Glutamatergic neuron (in vitro differentiated cells): ENCODE measurements at regions not wholly inside any gene's neighbourhood (a gene's known extent, or its start where the extent isn't known, plus 50 kb on each side); places are given as distances from the start of the nearest gene placed in this dataset.

Experiments used
- DNase-seq: peaks from one replicate; pipeline ENCODE4 v3.0.0; 2022
- H3K27ac Mint-ChIP-seq: one replicate; pipeline ENCODE4 v1.8.0; 2020; ENCODE audit warnings: mild to moderate bottlenecking, mixed read lengths, inconsistent platforms; ENCODE audit not compliant: unreplicated experiment
- H3K27me3 Mint-ChIP-seq: one replicate; pipeline ENCODE4 v1.8.0; 2020; ENCODE audit warnings: mild to moderate bottlenecking, moderate library complexity, mixed read lengths, inconsistent platforms; ENCODE audit not compliant: unreplicated experiment
- H3K36me3 Mint-ChIP-seq: one replicate; pipeline ENCODE4 v1.8.0; 2020; ENCODE audit warnings: mild to moderate bottlenecking, mixed read lengths, inconsistent platforms; ENCODE audit not compliant: unreplicated experiment
- H3K4me1 Mint-ChIP-seq: one replicate; pipeline ENCODE4 v1.8.0; 2020; ENCODE audit warnings: mild to moderate bottlenecking, low read depth, mixed read lengths, inconsistent platforms; ENCODE audit not compliant: unreplicated experiment
- H3K4me3 Mint-ChIP-seq: one replicate; pipeline ENCODE4 v1.8.0; 2020; ENCODE audit warnings: mild to moderate bottlenecking, mixed read lengths, inconsistent platforms; ENCODE audit not compliant: unreplicated experiment
- H3K9me3 Mint-ChIP-seq: one replicate; pipeline ENCODE4 v1.8.0; 2020; ENCODE audit warnings: mild to moderate bottlenecking, moderate library complexity, mixed read lengths, inconsistent platforms; ENCODE audit not compliant: unreplicated experiment
- TF ChIP-seq, protein P1 (sequence below): fragments of 200-600 bp; sonication (generic); IDR thresholded peaks from one replicate; pipeline ENCODE4 v1.5.0; 2021; ENCODE audit not compliant: partially characterized antibody, unreplicated experiment

DNA sequence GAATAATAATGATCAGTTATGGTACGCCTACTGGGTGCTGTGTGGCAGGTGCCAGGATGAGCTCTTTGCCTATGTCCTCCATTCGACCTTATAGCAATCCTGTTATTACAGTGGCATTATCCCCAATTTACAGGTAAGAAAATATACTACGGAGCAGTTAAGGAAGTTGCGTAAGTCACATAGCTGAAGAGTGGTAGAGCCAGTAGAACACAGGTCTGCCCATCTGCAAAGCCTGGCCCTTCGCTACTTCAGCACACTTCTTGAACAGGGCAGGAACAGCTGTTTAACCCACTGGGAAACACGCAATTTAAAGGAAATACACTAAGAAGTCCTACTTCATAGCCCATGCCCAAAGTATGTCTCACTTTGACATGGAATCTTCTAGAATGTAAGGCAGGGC is 91.8 kb downstream of the PXDC1 start:
- no peak overlapping the region for H3K27ac Mint-ChIP-seq
- H3K9me3 Mint-ChIP-seq, result peaks cover 13% of the 10 kb centered on the region
- peaks cover 28% of the 10 kb centered on the region for H3K4me1 Mint-ChIP-seq
- no peak for DNase-seq
- peaks cover 8% of the 10 kb centered on the region for H3K27me3 Mint-ChIP-seq
- TF ChIP-seq, protein P1, sequence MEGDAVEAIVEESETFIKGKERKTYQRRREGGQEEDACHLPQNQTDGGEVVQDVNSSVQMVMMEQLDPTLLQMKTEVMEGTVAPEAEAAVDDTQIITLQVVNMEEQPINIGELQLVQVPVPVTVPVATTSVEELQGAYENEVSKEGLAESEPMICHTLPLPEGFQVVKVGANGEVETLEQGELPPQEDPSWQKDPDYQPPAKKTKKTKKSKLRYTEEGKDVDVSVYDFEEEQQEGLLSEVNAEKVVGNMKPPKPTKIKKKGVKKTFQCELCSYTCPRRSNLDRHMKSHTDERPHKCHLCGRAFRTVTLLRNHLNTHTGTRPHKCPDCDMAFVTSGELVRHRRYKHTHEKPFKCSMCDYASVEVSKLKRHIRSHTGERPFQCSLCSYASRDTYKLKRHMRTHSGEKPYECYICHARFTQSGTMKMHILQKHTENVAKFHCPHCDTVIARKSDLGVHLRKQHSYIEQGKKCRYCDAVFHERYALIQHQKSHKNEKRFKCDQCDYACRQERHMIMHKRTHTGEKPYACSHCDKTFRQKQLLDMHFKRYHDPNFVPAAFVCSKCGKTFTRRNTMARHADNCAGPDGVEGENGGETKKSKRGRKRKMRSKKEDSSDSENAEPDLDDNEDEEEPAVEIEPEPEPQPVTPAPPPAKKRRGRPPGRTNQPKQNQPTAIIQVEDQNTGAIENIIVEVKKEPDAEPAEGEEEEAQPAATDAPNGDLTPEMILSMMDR, result no peak
- H3K36me3 Mint-ChIP-seq, result peaks cover 2% of the 10 kb centered on the region
- no peak overlapping the region for H3K4me3 Mint-ChIP-seq

DNA sequence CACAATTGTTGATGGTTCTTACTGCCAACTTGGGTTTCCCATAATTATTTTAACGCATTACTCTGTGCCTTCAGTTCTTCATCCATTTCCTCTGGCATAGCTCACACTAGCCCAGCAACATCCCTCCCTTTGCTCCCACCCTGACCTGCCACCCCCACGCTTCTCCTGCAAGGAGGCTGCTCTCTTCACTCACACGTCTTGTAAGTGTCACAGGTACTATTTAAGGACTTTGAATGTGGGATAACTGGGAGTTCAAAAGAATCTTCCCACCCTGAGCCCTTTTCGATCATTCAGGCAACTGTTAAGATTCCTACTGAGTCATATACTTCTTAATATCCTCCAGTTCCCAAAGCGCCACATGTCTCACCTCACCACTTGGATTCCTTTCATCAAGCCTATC is 95.4 kb downstream of the PXDC1 start:
- Mint-ChIP-seq H3K9me3 (peaks cover 14% of the 10 kb centered on the region), H3K27ac (peak overlapping the region; percentile 96), H3K4me3 (peak overlapping the region; percentile 78), H3K36me3 (peaks cover 4% of the 10 kb centered on the region), H3K4me1 (peaks cover 35% of the 10 kb centered on the region), H3K27me3 (peaks cover 9% of the 10 kb centered on the region)
- TF ChIP-seq, protein P1, result no peak
- no peak for DNase-seq

DNA sequence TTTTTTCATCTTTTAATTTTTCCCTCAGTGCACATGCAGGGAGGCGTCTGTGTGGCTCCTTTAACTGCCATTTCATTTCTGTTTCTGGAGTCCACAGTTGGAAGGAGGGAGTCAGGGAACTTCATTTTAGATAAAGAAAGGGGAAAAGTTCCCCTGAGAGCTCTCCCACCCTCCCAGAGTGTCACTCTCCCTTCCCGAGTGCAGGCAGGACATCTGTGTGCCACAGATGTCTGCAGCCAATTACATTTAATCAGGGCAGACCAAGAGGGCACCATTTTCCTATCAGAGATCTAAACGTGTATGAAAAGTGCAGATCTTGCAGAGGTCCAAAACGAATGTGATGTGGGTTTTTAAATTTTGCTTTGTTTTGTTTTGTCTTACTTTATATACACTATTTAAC is 96.6 kb downstream of the PXDC1 start:
- TF ChIP-seq, protein P1, result no peak

DNA sequence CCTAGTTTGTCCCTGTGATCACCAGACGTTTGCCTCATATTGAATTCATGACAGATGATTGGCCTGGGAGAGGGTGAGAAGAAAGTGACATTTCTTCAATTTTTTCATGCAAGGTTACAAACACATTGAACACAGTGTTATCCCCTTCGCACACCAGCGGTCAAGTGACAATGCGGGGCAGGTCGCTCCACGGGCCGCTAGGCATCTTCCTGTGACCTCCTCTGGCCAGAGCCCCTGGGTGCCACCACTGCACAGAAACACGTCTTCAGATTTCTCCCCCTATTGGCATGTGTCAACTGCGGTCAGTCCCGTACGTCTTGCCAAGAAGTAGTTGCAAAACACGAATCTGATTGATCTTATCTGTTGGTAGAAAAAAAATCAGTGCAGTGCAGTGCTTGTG is 97.1 kb downstream of the PXDC1 start:
- TF ChIP-seq, protein P1, result no peak

More for the DNA sequence above, 96.6 kb downstream of the PXDC1 start:
- H3K36me3 Mint-ChIP-seq, result peaks cover 4% of the 10 kb centered on the region
- peak overlapping the region; percentile 78 for H3K4me3 Mint-ChIP-seq
- peak; percentile 51 for DNase-seq
- peak overlapping the region; percentile 96 for H3K27ac Mint-ChIP-seq
- H3K4me1 Mint-ChIP-seq, result peaks cover 34% of the 10 kb centered on the region
- peaks cover 9% of the 10 kb centered on the region for H3K27me3 Mint-ChIP-seq
- peaks cover 17% of the 10 kb centered on the region for H3K9me3 Mint-ChIP-seq

DNA sequence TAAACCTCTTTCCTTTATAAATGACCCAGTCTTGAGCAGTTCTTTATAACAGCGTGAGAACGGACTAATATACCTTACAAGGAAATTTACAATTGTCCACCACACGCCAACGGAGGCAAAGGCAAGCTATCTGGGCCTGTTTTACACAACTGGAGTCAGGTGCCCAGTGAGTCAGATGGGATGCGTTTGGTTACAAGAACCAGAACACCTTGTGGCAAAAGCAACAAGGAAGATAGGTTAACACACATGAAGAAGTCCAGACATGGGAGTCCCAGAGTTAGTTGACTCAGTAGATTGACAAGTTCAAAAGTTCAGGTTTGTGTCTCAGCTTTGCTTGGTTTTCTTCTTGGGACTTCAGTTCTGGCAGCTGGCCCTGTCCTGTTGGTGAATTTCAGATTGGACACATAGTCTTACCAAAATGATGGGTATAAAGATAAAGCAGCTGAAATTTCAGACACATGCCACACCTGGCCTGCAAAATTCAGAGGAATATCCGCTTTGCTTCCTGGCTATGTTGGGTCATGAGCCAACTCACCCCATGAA is 97.9 kb downstream of the PXDC1 start:
- peaks cover 33% of the 10 kb centered on the region for H3K4me1 Mint-ChIP-seq
- DNase-seq, result no peak
- H3K36me3 Mint-ChIP-seq, result peaks cover 4% of the 10 kb centered on the region
- peaks cover 17% of the 10 kb centered on the region for H3K9me3 Mint-ChIP-seq
- peaks cover 9% of the 10 kb centered on the region for H3K27me3 Mint-ChIP-seq
- peak overlapping the region; percentile 96 for H3K27ac Mint-ChIP-seq
- no peak overlapping the region for H3K4me3 Mint-ChIP-seq
- TF ChIP-seq, protein P1, result no peak

More for the DNA sequence above, 97.1 kb downstream of the PXDC1 start:
- no peak for DNase-seq
- Mint-ChIP-seq H3K4me3 (peak overlapping the region; percentile 78), H3K9me3 (peaks cover 17% of the 10 kb centered on the region), H3K27ac (peak overlapping the region; percentile 96), H3K36me3 (peaks cover 4% of the 10 kb centered on the region), H3K4me1 (peaks cover 34% of the 10 kb centered on the region), H3K27me3 (peaks cover 9% of the 10 kb centered on the region)
